HFFc6 (cell line): ENCODE measurements at regions not wholly inside any gene's neighbourhood (a gene's known extent, or its start where the extent isn't known, plus 50 kb on each side); places are given as distances from the start of the nearest gene placed in this dataset.

Experiments used
- DNase-seq: peaks from one replicate; pipeline ENCODE4 v3.0.0-alpha.2; 2018
- H3K27ac Mint-ChIP-seq: 2 replicates; pipeline ENCODE4 v1.8.0; 2020; ENCODE audit warnings: mild to moderate bottlenecking, mixed read lengths
- H3K27me3 Mint-ChIP-seq: 2 replicates; pipeline ENCODE4 v1.8.0; 2021; ENCODE audit warnings: mild to moderate bottlenecking, moderate library complexity, mixed read lengths; ENCODE audit not compliant: insufficient read depth
- H3K36me3 Mint-ChIP-seq: 2 replicates; pipeline ENCODE4 v1.8.0; 2021; ENCODE audit warnings: low read depth, mixed read lengths
- H3K4me1 Mint-ChIP-seq: 2 replicates; pipeline ENCODE4 v1.8.0; 2020; ENCODE audit warnings: low read depth, mixed read lengths
- H3K4me3 Mint-ChIP-seq: 2 replicates; pipeline ENCODE4 v1.8.0; 2020; ENCODE audit warnings: mild to moderate bottlenecking, moderate library complexity, mixed read lengths
- H3K9me3 Mint-ChIP-seq: 2 replicates; pipeline ENCODE4 v1.8.0; 2020; ENCODE audit warnings: mild to moderate bottlenecking, mixed read lengths
- CTCF ChIP-seq: fragments of 200-600 bp; sonication (generic); IDR thresholded peaks from 2 replicates; pipeline ENCODE4 v1.5.0; 2021; ENCODE audit warnings: antibody characterized with exemption, mild to moderate bottlenecking

DNA sequence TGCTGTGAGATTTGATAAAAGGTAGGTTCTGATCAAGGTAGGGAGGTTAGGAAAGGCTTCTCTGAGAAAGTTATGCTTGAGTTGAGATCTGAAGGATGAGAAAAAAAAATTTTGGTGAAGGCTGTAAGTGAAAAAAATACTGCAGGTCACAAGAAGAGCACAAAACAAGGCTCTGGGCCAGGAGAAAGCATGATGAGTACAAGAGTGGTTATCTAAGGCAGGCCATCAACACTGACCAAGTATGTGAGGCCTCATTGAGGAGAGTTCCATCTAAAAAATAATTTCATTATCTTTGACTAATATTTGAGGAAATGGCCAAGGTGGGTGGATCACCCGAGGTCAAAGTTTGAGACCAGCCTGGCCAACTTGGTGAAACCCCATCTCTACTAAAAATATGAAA lies 71.6 kb upstream of the SLC4A4 start:
- DNase-seq: no peak
- no peak for TF ChIP-seq CTCF
- Mint-ChIP-seq H3K9me3 (no peaks in the 10 kb centered on the region), H3K36me3 (peaks cover 2% of the 10 kb centered on the region; the same call in 1 of the 2 replicates), H3K4me3 (peak overlapping the region; percentile 75; the same call in 1 of the 2 replicates), H3K27me3 (no peaks in the 10 kb centered on the region), H3K27ac (peak overlapping the region; percentile 85), H3K4me1 (peaks cover 79% of the 10 kb centered on the region)

DNA sequence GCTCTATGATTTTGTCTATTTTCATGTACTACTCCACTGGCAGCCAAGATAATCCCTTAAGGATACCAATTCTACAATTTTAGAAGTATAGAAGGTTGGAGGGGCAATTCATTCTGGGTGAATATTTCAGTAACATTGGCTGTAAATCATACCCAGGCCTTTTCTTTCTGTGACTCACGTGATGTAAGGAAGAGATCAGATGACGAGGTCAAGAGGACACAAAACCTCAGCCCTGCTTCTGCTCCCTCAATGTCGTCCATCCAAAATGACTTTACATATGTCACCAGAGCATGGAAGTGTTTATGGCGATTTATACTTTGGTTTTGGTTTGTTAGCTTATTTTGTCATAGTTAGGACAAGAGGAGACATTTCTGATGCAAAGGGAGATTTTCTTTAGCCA lies 70.7 kb upstream of the SLC4A4 start:
- H3K9me3 Mint-ChIP-seq: no peaks in the 10 kb centered on the region
- H3K4me1 Mint-ChIP-seq: peaks cover 76% of the 10 kb centered on the region
- DNase-seq: no peak
- H3K4me3 Mint-ChIP-seq: no peak overlapping the region
- no peaks in the 10 kb centered on the region for H3K27me3 Mint-ChIP-seq
- no peak overlapping the region for H3K27ac Mint-ChIP-seq
- H3K36me3 Mint-ChIP-seq: peaks cover 4% of the 10 kb centered on the region; the same call in 1 of the 2 replicates
- no peak for TF ChIP-seq CTCF

DNA sequence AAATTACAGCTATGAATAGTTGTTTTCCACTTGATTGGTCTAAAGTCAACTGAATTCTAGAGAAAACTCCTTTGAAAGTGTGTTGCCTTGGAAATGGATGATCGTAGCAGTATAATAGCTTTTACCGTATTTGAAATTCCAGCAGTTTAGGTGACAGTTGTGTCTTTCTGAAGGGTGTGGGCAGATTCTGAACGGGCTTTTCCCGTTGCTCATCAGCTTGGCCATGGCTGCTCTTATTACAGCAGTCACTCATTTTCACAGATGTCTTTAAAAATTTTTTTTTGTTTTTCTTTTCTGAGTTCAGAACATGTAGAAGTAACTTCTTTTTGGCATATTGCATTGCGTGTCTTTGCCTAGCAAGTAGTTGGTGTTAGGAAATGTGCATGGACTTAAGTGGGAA lies 69.6 kb upstream of the SLC4A4 start:
- DNase-seq: no peak
- Mint-ChIP-seq H3K9me3 (no peaks in the 10 kb centered on the region), H3K27ac (no peak overlapping the region)

DNA sequence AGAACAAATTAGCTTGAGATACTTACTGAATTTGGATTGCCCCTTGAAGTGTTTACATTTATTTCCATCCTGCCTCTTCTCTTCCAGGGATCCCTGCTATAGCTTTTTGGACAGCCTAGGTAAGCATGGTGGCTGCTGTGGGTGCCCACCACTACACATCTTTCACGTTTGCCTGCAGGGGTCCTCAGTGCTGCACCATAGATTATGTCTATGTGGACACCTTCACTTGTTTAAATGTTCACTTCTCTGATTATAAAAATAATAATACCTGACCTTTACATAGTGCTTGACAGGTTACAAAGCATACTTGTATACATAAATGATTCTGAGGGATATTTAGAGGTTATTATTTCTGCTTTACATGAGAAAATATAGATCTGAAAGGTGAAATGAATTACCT lies 67.9 kb upstream of the SLC4A4 start:
- Mint-ChIP-seq H3K27me3 (no peaks in the 10 kb centered on the region), H3K27ac (no peak overlapping the region), H3K4me3 (no peak overlapping the region), H3K9me3 (no peaks in the 10 kb centered on the region), H3K4me1 (peaks cover 80% of the 10 kb centered on the region), H3K36me3 (peaks cover 4% of the 10 kb centered on the region; the same call in 1 of the 2 replicates)
- peak; percentile 78 for TF ChIP-seq CTCF
- DNase-seq: no peak

More for the DNA sequence above, 69.6 kb upstream of the SLC4A4 start:
- H3K4me3 Mint-ChIP-seq: no peak overlapping the region
- no peaks in the 10 kb centered on the region for H3K27me3 Mint-ChIP-seq
- TF ChIP-seq CTCF: no peak
- peaks cover 4% of the 10 kb centered on the region; the same call in 1 of the 2 replicates for H3K36me3 Mint-ChIP-seq
- peaks cover 82% of the 10 kb centered on the region for H3K4me1 Mint-ChIP-seq

- no peak for TF ChIP-seq CTCF
- Mint-ChIP-seq H3K36me3 (peaks cover 10% of the 10 kb centered on the region), H3K4me1 (peaks cover 65% of the 10 kb centered on the region), H3K4me3 (no peak overlapping the region), H3K27ac (no peak overlapping the region), H3K9me3 (no peaks in the 10 kb centered on the region), H3K27me3 (no peaks in the 10 kb centered on the region)
- DNase-seq: no peak
Observed at GRCh38 chr4:71272976-71273375, 65.8 kb upstream of the SLC4A4 start.

DNA sequence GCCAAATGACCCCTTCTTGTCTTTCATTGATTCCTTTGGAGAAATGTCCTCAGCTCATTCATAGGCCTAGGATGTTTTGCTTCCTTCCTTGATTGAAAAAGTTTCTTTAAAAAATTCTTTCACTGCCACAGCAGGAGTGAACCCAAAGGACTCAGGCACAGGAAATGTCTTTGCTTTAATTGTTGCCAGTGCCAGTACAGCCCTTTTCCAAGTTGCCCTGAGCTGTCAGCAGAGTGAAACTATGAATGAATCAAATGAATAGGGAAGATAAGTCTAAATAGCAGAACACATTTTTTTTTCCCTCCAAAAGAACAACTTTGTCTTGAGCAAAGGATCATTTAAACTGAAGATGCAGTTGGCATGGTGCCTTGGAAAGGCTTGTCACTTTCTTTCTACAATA lies 63.8 kb upstream of the SLC4A4 start:
- Mint-ChIP-seq H3K27me3 (no peaks in the 10 kb centered on the region), H3K4me3 (no peak overlapping the region), H3K9me3 (no peaks in the 10 kb centered on the region), H3K4me1 (peaks cover 55% of the 10 kb centered on the region), H3K27ac (no peak overlapping the region; the same call in 1 of the 2 replicates), H3K36me3 (peaks cover 14% of the 10 kb centered on the region)
- TF ChIP-seq CTCF: no peak
- no peak for DNase-seq
